ENCODE measurements at regions not wholly inside any gene's neighbourhood (a gene's known extent, or its start where the extent isn't known, plus 50 kb on each side); places are given as distances from the start of the nearest gene placed in this dataset.

DNA sequence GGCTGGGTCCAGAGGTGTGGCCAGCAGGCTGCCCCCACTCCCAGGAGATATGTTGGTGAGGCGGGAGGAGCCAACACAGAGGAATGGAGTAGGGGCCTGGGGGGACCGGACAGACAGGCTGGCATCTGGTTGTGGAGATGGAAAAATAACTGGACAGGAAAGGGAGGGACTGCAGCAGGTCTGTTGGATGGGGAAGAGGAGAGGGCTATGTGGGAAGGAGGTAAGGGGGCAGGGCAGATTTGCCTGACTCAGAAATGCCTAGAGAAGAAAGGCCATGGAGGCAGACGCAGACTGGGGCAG is 160.4 kb downstream of the TRIM29 start:
- Histone ChIP-seq H3K4me3 (ENCODE audit: low read depth, low read length) (no peak overlapping the region), H3K27ac (ENCODE audit: low read depth) (no peak overlapping the region), H3K4me1 (ENCODE audit: insufficient read depth) (no peaks in the 10 kb centered on the region), H3K36me3 (ENCODE audit: insufficient read depth) (no peaks in the 10 kb centered on the region)
- 62% methylated on average over 3 of the region's 3 CpGs for WGBS
- DNase-seq (ENCODE audit: extremely low spot score): no peak

DNA sequence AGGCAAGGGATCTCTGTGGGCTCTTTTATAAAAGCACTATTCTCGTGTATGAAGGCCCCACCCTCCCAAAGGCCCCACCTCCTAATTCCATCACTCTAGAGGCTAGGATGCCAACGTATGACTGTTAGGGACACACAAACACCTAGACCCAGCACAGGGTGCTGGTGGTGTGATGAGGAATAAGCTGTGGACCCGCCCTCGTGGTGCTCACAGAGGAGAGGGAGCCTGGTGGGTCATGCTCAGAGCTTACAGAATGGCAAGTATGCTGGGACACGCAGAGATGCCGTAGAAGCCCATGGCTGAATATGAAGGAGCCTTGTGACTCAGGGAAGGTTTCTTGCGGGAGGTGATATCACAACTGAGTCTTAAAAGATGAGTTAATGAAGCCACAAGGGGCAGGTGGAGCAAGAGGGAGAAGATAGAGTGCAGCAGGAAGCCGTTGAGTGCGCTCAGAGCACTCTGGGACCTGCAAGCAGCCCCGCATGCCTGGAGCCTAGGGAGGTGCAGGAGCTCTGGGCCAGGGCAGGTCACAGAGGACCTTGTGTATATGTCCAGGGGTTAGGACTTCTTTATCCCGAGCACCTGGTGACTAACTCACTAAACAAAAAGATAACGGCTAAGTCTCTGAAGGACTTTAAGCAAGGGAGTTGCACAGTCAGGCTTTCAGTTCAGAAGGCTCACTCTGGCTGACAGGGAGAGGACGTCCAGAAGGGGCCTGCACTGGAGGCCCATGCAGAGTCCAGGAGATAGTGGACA is 160.9 kb downstream of the TRIM29 start:
- no peak overlapping the region for H3K27ac ChIP-seq (ENCODE audit: low read depth)
- H3K4me3 ChIP-seq (ENCODE audit: low read depth, low read length): no peak overlapping the region
- no peak for DNase-seq (ENCODE audit: extremely low spot score)
- H3K36me3 ChIP-seq (ENCODE audit: insufficient read depth): no peaks in the 10 kb centered on the region
- 82% methylated on average over 13 of the region's 13 CpGs for WGBS
- no peaks in the 10 kb centered on the region for H3K4me1 ChIP-seq (ENCODE audit: insufficient read depth)

DNA sequence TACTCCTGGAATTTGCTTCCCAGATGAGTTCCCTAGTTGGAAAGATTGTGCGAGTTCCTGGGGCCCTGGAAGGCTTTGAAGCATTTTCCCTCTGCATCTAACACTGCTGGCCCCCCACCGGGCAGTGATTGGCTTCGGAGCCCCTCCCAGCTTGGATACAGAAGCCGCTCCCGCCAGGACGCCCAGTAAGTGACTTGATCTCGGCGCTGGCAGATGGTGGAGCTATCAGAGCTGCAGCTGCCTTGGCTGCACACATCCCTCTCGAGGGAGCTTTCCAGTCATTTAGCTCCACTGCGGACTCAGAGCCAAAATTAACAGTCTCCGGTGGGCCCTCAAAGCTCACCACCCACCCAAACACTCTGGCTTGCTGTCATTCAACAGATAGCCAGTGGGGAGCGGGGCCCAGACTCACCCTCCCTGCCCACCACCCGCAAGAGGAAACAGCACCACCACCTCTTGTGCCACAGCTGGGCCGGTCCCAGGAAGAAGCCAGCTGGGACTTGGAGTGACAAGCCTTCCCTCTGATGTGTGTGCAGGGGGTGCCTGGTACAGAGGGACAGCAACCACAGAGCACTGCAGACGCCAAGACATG is 162.3 kb downstream of the TRIM29 start:
- Histone ChIP-seq H3K36me3 (ENCODE audit: insufficient read depth) (no peaks in the 10 kb centered on the region), H3K27ac (ENCODE audit: low read depth) (no peak overlapping the region), H3K4me1 (ENCODE audit: insufficient read depth) (no peaks in the 10 kb centered on the region), H3K4me3 (ENCODE audit: low read depth, low read length) (no peak overlapping the region)
- 37% methylated on average over 15 of the region's 15 CpGs for WGBS
- no peak for DNase-seq (ENCODE audit: extremely low spot score)

DNA sequence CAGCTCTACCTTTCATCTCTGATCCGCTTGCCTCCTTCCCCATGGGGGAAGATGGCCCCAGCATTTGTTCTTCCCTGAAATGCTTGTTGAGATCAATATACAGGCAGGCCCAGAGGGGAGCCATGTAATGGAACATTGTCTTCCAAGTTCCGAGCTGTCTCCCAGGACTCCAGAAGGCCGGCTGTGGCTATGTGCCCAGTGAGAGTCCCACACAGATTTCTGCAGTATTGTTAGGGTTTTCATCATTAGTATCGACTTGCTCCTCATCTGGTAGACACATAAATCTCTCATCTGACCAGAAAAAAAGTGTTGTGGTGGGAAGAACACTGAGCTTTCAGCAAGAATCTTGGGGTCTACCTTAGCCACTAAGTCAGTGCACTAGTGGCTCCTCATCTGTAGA is 163.4 kb downstream of the TRIM29 start:
- no peak for DNase-seq (ENCODE audit: extremely low spot score)
- no peaks in the 10 kb centered on the region for H3K4me1 ChIP-seq (ENCODE audit: insufficient read depth)

DNA sequence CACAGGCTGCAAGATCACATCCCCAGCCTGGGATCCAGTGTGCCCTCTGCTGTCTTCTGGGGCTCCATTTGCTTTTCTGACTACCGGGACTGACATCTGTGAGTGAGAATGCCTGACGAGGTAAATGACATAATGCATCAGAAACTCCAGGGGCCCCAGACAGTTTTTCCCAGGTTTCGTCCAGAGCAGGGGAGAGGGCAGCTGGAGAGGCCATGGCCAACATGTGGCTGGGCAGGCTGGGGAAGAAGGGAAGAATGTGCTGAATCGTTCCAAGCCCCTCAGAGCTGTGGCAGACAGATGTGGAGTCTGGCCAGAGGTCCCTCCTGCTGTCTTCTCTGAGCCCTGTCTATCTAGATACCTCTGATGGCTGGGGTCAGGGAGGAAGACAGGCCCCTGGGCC is 163.9 kb downstream of the TRIM29 start:
- no peak overlapping the region for H3K27ac ChIP-seq (ENCODE audit: low read depth)
- H3K4me3 ChIP-seq (ENCODE audit: low read depth, low read length): no peak overlapping the region
- 74% methylated on average over 4 of the region's 4 CpGs for WGBS
- H3K36me3 ChIP-seq (ENCODE audit: insufficient read depth): no peaks in the 10 kb centered on the region
- H3K4me1 ChIP-seq (ENCODE audit: insufficient read depth): no peaks in the 10 kb centered on the region
- no peak for DNase-seq (ENCODE audit: extremely low spot score)

More for the DNA sequence above, 163.4 kb downstream of the TRIM29 start:
- 78% methylated on average over 4 of the region's 4 CpGs for WGBS
- no peak overlapping the region for H3K27ac ChIP-seq (ENCODE audit: low read depth)
- H3K4me3 ChIP-seq (ENCODE audit: low read depth, low read length): no peak overlapping the region
- H3K36me3 ChIP-seq (ENCODE audit: insufficient read depth): no peaks in the 10 kb centered on the region

DNA sequence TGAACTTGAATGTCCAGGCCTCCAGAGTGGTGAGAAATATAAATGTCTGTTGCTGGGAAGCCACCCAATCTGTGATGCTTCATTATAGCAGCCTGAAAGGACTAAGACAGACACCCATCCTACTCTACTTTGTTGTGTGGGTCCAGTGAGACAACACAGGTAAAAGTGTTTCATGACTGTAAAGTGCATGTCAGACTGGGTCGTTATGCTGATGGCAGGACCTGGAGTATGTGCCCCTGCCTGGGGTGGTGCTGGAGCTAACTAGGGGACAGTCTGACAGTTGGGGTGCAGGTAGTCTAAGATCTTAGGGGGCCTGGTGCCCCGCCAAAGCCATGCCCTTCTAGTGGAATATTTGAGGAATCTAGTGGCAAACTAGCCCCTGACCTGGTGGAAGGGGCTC is 165.6 kb downstream of the TRIM29 start:
- Histone ChIP-seq H3K27ac (ENCODE audit: low read depth) (no peak overlapping the region), H3K36me3 (ENCODE audit: insufficient read depth) (no peaks in the 10 kb centered on the region), H3K4me3 (ENCODE audit: low read depth, low read length) (no peak overlapping the region), H3K4me1 (ENCODE audit: insufficient read depth) (no peaks in the 10 kb centered on the region)
- no peak for DNase-seq (ENCODE audit: extremely low spot score)
- 91% methylated on average over 2 of the region's 2 CpGs for WGBS

DNA sequence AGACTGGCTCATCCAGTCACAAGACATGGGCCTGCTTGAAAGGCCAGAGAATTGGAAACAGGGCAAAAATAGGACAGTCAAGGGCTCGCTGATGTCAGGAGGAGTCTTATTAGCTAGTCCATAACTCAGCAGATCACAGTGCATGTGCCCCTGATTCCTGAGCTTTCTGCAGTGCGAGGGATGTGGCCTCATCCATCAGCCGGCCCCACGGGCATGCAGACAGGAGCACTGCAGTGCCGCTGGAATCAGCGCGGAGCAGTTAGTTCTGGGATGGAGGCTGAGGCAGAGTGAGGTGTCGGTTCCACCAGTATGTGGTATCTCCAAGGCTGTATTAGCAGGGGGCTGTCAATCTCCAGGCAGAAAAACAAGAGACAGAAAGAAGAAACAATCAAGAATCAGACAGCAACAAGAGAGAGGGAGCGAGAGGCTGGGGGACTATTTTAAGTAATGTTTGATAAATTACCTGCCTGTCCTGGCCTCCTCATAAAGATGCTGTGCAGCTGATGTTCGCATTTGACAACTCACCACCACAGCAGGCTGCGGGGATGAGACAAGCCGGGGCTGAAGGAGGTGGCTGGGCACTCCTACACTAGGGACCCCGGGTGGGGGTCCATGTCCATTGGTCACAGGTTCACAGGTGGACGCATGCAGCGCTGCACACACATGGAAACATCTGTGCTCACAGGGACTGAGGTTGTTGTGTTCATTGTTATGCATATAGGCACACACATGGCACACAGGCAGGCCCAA is 167.2 kb downstream of the TRIM29 start:
- no peak for DNase-seq (ENCODE audit: extremely low spot score)

DNA sequence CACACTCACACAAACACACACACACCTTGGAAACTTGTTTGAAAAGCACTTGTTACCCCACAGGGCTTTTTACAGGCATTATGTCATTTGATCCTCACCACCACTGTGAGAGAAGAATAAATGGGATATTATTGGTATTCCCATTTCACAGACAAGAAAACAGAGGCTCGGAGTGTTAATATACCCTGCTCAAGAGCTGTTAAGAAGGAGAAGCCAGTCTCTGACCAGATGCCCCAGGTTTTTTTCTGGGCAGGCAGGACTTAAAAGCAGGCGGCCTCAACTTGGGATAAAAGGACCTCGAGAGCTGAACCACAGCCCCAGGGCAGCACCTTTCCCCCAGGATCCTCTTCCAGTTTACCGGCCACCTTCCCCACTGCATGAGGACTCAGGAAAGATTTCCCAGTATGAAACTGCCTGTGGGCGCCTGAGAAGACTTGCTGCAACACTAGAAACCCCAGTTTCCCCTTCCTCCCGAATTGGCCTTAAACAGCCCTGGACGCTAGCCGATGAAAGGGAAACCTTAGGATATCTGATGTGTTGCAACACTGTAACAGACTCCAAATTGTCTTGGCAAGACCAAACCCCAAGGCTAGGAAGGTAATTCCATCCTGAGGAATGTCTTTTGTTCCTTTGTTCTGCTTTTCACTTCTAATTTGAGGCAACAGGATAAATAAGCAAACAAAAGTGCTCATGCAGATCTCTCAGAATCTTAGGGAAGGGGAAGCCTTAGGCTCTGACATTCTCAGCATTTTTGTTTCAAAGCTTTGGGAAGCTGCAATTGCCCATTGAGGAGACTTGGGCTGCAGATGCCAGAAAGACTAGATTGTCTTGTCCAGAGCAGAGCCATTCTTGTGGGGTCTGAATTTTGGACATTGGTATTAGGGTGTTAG is 173.5 kb downstream of the TRIM29 start:
- Histone ChIP-seq H3K4me3 (ENCODE audit: low read depth, low read length) (no peak overlapping the region), H3K4me1 (ENCODE audit: insufficient read depth) (no peaks in the 10 kb centered on the region), H3K36me3 (ENCODE audit: insufficient read depth) (no peaks in the 10 kb centered on the region), H3K27ac (ENCODE audit: low read depth) (no peak overlapping the region)
- DNase-seq (ENCODE audit: extremely low spot score): no peak
- 58% methylated on average over 8 of the region's 8 CpGs for WGBS

More for the DNA sequence above, 167.2 kb downstream of the TRIM29 start:
- Histone ChIP-seq H3K4me1 (ENCODE audit: insufficient read depth) (no peaks in the 10 kb centered on the region), H3K4me3 (ENCODE audit: low read depth, low read length) (no peak overlapping the region), H3K27ac (ENCODE audit: low read depth) (no peak overlapping the region), H3K36me3 (ENCODE audit: insufficient read depth) (no peaks in the 10 kb centered on the region)
- WGBS: 82% methylated on average over 15 of the region's 15 CpGs

DNA sequence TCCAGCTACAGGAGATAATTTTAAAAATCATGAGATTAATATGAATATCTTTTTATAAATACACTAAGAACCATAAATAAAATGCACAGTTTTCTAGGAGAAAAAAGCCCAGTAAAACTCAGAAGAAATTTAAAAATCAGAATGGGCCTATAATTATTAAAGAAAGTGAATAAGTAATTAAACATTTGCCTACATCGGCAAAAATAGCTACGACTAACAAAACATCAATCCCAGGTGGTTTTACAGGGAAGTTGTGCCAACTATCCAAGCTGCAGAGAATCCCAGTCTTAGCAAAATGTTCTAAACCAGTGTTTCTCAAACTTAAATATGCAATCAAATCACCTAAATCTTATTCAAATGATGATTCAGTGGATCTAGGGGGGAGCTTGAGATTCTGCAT is 180.0 kb downstream of the TRIM29 start:
- H3K4me3 ChIP-seq (ENCODE audit: low read depth, low read length): no peak overlapping the region
- DNase-seq (ENCODE audit: extremely low spot score): no peak
- no peaks in the 10 kb centered on the region for H3K4me1 ChIP-seq (ENCODE audit: insufficient read depth)
- no peak overlapping the region for H3K27ac ChIP-seq (ENCODE audit: low read depth)
- WGBS: 62% methylated on average over 2 of the region's 2 CpGs
- H3K36me3 ChIP-seq (ENCODE audit: insufficient read depth): no peaks in the 10 kb centered on the region

DNA sequence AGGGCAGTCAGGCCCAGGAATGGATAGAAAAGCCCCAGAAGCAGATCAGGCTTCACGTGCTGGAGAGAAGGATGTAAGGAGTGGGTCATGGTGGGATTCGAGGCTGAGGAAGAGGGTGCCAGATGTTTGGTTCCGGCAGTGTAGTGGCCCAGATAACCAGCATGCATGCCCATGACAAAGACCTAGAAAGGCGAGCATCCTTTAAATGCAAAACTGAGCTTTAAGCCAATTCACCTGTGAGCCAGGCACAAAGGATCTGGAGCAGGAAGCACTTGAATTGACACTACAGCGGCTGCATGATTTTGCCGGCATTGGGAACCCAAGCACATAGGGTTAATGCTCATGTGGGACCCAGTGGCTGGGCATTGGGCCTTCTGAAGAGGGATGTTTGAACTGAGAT is 185.5 kb downstream of the TRIM29 start:
- Histone ChIP-seq H3K27ac (ENCODE audit: low read depth) (no peak overlapping the region), H3K4me1 (ENCODE audit: insufficient read depth) (no peaks in the 10 kb centered on the region), H3K4me3 (ENCODE audit: low read depth, low read length) (no peak overlapping the region), H3K36me3 (ENCODE audit: insufficient read depth) (no peaks in the 10 kb centered on the region)
- 77% methylated on average over 6 of the region's 6 CpGs for WGBS
- DNase-seq (ENCODE audit: extremely low spot score): no peak

DNA sequence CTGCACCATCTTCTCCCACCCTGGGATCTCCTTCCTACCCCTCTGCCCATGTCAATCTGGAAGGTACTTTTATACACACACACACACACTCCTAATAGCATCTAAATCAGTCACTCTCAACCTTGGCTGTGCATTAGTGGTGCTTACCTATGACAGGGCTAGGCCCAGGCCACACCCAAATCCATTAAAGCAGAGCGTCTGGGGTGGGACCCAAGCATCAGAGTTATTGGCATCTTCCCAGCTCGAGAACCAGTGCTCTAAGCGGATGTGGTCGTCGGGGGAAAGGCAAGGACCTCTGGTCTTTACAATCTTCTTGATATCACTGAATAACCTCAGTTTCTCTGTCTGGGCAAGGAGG is 194.6 kb downstream of the TRIM29 start:
- 70% methylated on average over 5 of the region's 5 CpGs for WGBS
- DNase-seq (ENCODE audit: extremely low spot score): no peak

DNA sequence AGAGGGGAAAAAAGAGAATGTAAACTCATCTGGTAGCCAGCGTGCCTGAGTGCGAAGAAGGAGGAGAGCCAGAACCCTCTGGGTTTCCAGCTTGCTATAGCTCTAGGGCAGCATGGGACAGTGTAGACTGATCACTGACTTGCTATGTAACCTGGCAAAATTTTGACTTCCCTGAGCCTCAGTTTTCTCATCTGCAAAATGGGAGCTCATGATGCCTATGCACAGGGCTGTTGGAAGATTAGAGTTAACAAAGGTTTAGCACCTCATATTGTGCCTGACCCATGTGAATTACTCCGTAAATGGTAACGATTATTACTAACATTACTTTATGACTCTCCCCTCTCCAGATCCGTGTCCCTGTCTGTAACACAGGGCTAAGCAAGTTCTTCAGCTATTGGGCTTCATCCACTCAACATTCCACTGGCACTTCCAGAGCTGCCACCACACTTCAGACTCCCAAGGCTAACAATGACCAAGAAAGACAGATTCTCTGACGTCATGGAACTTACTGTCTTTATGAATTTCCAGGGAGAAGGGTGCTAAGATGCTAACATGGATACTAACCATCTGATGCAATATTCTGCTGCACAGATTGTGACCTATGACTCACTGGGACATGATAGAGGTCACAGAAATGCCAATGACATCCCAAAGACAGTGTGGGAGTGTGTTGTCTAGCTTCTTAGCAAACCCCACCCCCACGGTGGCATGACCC is 195.2 kb downstream of the TRIM29 start:
- no peak for DNase-seq (ENCODE audit: extremely low spot score)
- H3K36me3 ChIP-seq (ENCODE audit: insufficient read depth): no peaks in the 10 kb centered on the region
- no peak overlapping the region for H3K27ac ChIP-seq (ENCODE audit: low read depth)
- WGBS: 80% methylated on average over 7 of the region's 7 CpGs
- H3K4me3 ChIP-seq (ENCODE audit: low read depth, low read length): no peak overlapping the region
- H3K4me1 ChIP-seq (ENCODE audit: insufficient read depth): no peaks in the 10 kb centered on the region

More for the DNA sequence above, 194.6 kb downstream of the TRIM29 start:
- no peaks in the 10 kb centered on the region for H3K36me3 ChIP-seq (ENCODE audit: insufficient read depth)
- no peaks in the 10 kb centered on the region for H3K4me1 ChIP-seq (ENCODE audit: insufficient read depth)
- H3K4me3 ChIP-seq (ENCODE audit: low read depth, low read length): no peak overlapping the region
- no peak overlapping the region for H3K27ac ChIP-seq (ENCODE audit: low read depth)
